8988T (cell line): ENCODE measurements at regions not wholly inside any gene's neighbourhood (a gene's known extent, or its start where the extent isn't known, plus 50 kb on each side); places are given as distances from the start of the nearest gene placed in this dataset.
"Not testable (repeated sequence)": the region's sequence is repeated elsewhere in the genome, so short reads cannot be mapped to it uniquely, and the experiment has no call there.

Source experiments
- DNase-seq: peaks from one replicate; pipeline ENCODE4 v3.0.0; 2011

DNA sequence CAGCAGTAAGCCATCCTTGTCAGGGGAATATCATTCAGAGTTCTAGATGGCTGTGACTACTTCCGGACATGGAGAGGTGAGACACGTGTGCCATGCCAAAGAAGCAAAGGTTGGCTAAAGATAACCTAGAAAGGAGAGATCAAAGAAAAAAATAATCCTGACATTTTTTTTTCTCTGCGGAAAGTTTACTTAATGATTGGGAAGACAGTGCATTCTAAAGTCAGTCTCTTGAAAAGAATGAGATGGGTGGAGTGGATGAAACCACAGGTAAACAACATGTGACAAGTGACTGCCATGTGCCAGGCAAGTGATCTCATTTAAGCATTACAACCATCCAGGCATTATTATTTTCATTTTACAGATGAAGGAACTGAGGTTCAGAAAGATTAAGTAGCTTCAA, 436.6 kb downstream of the SOX2 start:
- DNase-seq, result no peak

DNA sequence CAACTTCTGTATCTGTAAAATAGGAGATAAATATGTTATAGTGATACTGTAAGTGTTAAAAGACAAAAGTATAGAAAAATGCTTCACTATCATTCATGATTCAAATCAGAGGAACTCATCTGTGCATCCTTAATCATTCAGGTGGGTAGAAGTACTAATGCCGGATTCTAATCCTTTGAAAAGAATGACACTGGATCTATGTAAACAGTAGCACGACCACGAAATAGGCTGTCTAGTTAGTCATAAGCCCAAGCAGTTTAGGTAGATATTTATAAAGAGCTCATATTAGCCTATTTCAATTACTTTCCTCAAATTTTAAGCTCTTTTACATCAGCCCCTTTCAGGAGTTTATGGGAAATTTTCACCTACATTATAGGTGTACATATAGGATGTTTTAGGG, 437.9 kb downstream of the SOX2 start:
- no peak for DNase-seq

GRCh38 chr3:182156326-182156725, 444.6 kb downstream of the SOX2 start:
- DNase-seq, result not testable (repeated sequence)

- DNase-seq, result no peak
Measured at GRCh38 chr3:182165234-182165633, 453.5 kb downstream of the SOX2 start.

DNA sequence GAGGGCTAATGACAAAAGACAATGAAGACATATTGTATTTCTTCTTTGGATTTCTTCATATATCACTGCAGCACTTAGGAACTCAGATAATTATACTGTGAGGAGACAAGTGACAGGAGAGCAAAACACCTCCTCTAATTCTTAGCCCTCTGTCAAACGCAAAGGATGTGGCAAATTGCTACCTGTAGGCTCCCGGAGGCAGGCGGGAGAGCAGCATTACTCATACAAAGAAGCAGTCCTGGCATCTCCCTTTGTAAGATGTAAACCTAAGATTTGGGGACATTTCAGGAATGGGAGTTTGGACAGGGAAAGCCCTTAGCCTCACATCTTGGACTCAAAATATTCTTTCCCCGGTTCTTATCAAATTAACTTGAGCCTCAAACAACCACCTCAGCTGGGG, 460.8 kb downstream of the SOX2 start:
- DNase-seq, result no peak

GRCh38 chr3:182178488-182179200, 466.9 kb downstream of the SOX2 start:
- no peak for DNase-seq

DNA sequence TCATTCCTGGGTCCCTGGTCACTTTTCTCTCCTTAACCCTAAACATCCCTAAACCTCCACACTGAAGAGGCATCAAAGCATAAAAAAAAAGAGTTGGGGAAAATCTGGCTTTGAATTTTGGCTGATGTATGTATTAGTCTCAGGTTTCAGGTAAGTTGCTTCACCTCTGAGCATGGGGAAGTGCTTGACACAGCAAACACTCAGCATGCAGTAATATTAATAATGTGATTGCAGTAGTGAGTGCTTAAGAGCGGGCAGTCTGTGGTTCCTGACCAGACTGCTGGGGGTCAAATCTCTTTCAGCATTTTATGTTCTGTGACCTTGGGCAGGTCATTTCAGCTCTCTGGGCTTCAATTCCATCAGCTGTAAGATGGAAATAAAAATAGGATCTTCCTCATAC, 467.9 kb downstream of the SOX2 start:
- no peak for DNase-seq

GRCh38 chr3:182180654-182181385, 469.1 kb downstream of the SOX2 start:
- no peak for DNase-seq

- DNase-seq, result no peak
Measured at GRCh38 chr3:182182531-182182968, 470.8 kb downstream of the SOX2 start.

- DNase-seq, result no peak
Measured at GRCh38 chr3:182183716-182184430, 472.1 kb downstream of the SOX2 start.

GRCh38 chr3:182185313-182185712, 473.6 kb downstream of the SOX2 start:
- DNase-seq, result no peak

DNA sequence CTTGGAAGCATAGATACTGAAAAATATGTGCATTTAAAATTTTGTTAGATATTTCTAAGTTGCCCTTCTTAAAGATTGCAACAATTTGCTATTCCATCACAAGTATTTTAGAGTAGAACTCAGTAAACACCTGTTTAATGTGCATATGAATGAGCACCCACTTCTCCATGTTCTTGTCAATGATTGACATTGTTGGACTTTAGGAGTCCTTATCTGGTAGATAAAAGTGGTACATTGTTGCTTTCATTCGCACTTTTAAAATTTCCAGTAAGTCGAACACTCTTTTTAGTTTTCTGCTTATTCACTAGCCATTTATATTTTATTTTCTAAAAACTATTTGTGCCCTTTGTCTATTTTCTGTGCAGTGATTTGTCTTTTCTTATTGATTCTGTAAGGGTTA, 478.3 kb downstream of the SOX2 start:
- DNase-seq, result no peak

DNA sequence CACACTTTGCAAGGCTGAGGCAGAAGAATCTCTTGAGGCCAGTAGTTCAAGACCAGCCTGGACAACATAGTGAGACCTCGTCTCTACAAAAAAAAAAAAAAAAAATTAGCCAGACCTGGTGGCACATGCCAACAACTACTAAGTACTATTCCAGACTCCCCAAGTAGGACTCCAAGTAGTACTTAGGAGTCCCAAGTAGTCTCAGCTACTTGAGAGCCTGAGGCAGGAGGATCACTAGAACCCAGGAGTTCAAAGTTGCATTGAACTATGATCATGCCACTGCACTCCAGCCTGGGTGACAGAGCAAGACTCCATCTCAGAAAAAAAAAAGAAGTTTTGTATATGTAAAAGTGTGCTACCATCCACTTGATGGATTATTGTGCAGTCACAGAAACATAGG, 486.6 kb downstream of the SOX2 start:
- DNase-seq, result no peak

- no peak for DNase-seq
Measured at GRCh38 chr3:182201456-182202168, 489.9 kb downstream of the SOX2 start.

- no peak for DNase-seq
Measured at GRCh38 chr3:182212479-182213076, 500.9 kb downstream of the SOX2 start.

DNA sequence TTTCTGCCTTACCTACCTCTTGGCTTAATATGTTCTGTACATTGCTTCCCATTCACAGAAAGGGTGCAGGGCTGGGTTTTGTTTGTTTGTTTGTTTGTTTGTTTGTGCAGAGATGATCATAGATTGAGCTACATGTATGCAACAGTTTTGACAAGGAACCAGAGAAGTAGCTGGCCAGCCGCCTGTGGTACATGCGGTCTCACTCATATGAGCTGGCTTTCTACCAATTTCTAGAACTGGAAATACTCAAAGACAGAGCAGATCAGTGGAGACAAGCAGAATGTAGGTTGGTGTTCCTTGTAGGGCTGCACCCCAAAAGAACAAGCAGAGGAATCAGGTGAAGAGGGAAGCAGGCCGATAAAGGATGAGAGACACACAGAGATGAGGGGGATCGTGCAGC, 502.7 kb downstream of the SOX2 start:
- DNase-seq, result no peak

GRCh38 chr3:182215881-182216280, 504.2 kb downstream of the SOX2 start:
- DNase-seq, result no peak

GRCh38 chr3:182216311-182216970, 504.7 kb downstream of the SOX2 start:
- DNase-seq, result no peak

GRCh38 chr3:182220013-182220412, 508.3 kb downstream of the SOX2 start:
- DNase-seq, result no peak

DNA sequence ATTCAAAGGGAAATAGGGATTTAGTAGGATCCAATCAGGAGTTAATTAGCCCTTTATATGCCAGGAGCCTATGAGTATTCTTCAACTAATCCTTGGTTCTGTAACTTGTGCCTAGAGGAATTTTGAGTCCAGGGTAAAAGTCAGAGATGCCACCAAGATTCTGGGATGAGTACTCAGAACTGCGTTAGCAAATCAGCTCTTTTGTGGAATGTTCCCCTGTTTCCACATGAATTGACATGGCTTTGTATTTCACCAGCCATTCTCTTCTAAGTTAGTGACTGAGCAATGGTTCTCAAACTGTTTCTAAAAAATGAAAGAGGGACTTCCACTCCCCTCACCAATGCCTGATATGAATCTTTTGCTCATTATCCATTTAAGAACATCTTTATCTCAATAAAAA, 508.7 kb downstream of the SOX2 start:
- no peak for DNase-seq

DNA sequence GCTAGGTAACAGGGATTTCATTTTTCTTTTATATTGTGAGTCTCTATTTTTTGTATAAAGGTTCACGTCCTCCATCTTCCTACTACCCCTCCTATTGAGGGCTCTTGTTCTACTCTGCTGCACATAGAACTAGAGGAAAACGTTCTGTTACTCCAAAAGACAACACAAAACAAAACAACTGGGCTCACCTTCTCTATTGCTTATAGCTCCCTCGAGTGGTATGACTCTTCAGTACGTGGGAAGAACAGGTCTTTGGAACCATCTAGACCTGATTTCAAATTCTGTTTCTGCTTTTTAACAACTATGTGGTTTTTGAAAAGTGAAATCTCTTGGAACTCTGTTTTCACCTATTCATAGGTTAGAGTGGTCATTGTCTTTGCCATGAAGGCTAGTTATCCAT, 515.3 kb downstream of the SOX2 start:
- DNase-seq, result no peak

DNA sequence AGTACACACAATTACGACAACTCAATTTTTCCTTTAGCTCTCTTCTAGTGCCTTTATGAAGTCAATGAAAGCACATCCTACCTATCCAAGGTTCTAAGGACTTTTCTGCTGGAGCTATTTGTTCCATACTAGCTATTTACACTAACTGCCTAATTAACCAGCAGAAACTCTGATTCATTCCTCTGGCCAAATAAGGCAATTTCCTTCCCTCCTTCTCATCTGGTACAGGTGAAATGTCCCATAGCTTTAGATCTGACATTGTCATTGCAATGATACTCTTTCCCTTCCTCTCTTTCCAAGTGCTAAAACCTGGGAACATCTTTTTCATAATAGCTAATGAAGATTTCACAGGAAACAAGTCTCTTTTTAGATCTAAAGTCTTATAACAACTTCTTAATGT, 521.7 kb downstream of the SOX2 start:
- no peak for DNase-seq
